Astrocyte (in vitro differentiated cells and primary cell): ENCODE measurements at regions not wholly inside any gene's neighbourhood (a gene's known extent, or its start where the extent isn't known, plus 50 kb on each side); places are given as distances from the start of the nearest gene placed in this dataset.

Experiments used
- CTCF ChIP-seq: IDR thresholded peaks from 2 replicates; pipeline ENCODE4 v1.5.1; 2011; ENCODE audit warnings: low read depth, mild to moderate bottlenecking, inconsistent platforms, low read length, moderate library complexity; ENCODE audit not compliant: insufficient read depth
- EZH2 ChIP-seq: IDR thresholded peaks from 2 replicates; pipeline ENCODE4 v1.6.1; 2012; ENCODE audit warnings: mild to moderate bottlenecking, low read length, inconsistent platforms; ENCODE audit not compliant: insufficient read depth

- TF ChIP-seq CTCF (no peak), EZH2 (no peak)
Observed at GRCh38 chr17:59494757-59495368, 70.5 kb upstream of the DHX40 start.
